Endothelial cell of umbilical vein (primary cell): ENCODE measurements at regions not wholly inside any gene's neighbourhood (a gene's known extent, or its start where the extent isn't known, plus 50 kb on each side); places are given as distances from the start of the nearest gene placed in this dataset.

ENCODE experiments used
- BruUV-seq: library from RNA; stranded (reverse); fragments of 400-500 nt; replicated peaks from 2 replicates; lab custom pipeline; 2021; lab: Mats Ljungman, UMichigan
- CTCF ChIA-PET: fragments of 300-600, 350-600 bp; sonication (Branson Sonifier 250); formaldehyde crosslinking; loops from one replicate; lab custom pipeline; 2021; ENCODE audit warnings: antibody characterized with exemption, inconsistent platforms; lab: Charles Lee
- POLR2A ChIA-PET: fragments of 300-600, 350-600 bp; sonication (Branson Sonifier 250); formaldehyde crosslinking; loops from one replicate; lab custom pipeline; 2021; ENCODE audit warnings: antibody characterized with exemption, inconsistent platforms; lab: Charles Lee
- DNase-seq: peaks from one replicate; pipeline ENCODE4 v3.0.0-alpha.2; 2011; ENCODE audit warnings: low read depth, low spot score
- FAIRE-seq: peaks from 2 replicates; lab custom pipeline; 2011; peaks lifted over from hg19 to GRCh38; lab: Jason Lieb, UNC
- H2AFZ ChIP-seq: 2 replicates; pipeline ENCODE4 v1.6.0; 2012; ENCODE audit warnings: low read depth, low read length, control low read depth, inconsistent platforms
- H3K27ac ChIP-seq: 2 replicates; pipeline ENCODE4 v1.5.1; 2011; ENCODE audit warnings: low read depth, mild to moderate bottlenecking, control low read depth, low read length, moderate library complexity; ENCODE audit not compliant: insufficient read depth
- H3K27me3 ChIP-seq, 2 experiments: 2 replicates each; pipeline versions ENCODE4 v1.6.0 to v1.6.1; 2011; ENCODE audit warnings: low read length in 2 of 2, mixed read lengths in 1 of 2; ENCODE audit not compliant: control insufficient read depth in 2 of 2, insufficient read depth in 2 of 2
- H3K36me3 ChIP-seq, 2 experiments: 2 replicates in 1 of 2; 3 replicates in 1 of 2; pipeline ENCODE4 v1.5.1; 2011; ENCODE audit warnings: low read length in 2 of 2, mild to moderate bottlenecking in 1 of 2, moderate library complexity in 1 of 2; ENCODE audit not compliant: control insufficient read depth in 2 of 2, insufficient read depth in 2 of 2; ENCODE audit errors: extremely low read depth in 1 of 2
- H3K4me1 ChIP-seq: 3 replicates; pipeline ENCODE4 v1.5.1; 2011; ENCODE audit warnings: mild to moderate bottlenecking, low read length; ENCODE audit not compliant: control insufficient read depth, insufficient read depth; ENCODE audit errors: extremely low read depth
- H3K4me2 ChIP-seq: 2 replicates; pipeline ENCODE4 v1.6.1; 2011; ENCODE audit warnings: low read length, control low read depth, mixed read lengths; ENCODE audit not compliant: insufficient read depth
- H3K4me3 ChIP-seq, 3 experiments: fragments of 200-600 bp in 1 of 3; sonication (generic), shearing (Covaris generic) in 1 of 3; replicated peaks in 1 of 3; 2 replicates each; pipeline ENCODE4 v1.5.1; 2011 to 2016; ENCODE audit warnings: control low read depth in 3 of 3, low read length in 3 of 3, mild to moderate bottlenecking in 2 of 3, inconsistent platforms in 1 of 3, low read depth in 1 of 3, moderate library complexity in 1 of 3; ENCODE audit not compliant: insufficient read depth in 1 of 3
- H3K79me2 ChIP-seq: 2 replicates; pipeline ENCODE4 v1.6.0; 2012; ENCODE audit warnings: low read length, inconsistent platforms; ENCODE audit not compliant: control insufficient read depth, insufficient read depth
- H3K9ac ChIP-seq: replicated peaks from 2 replicates; pipeline ENCODE3; 2011; ENCODE audit warnings: low read length, control low read depth; ENCODE audit not compliant: insufficient read depth; ENCODE audit errors: extremely low read depth
- H3K9me1 ChIP-seq: replicated peaks from 3 replicates; pipeline ENCODE4 v1.6.0; 2011; ENCODE audit warnings: mild to moderate bottlenecking, low read length; ENCODE audit not compliant: control insufficient read depth, insufficient read depth; ENCODE audit errors: extremely low read depth
- H3K9me3 ChIP-seq: replicated peaks from 2 replicates; pipeline ENCODE4 v1.5.1; 2012; ENCODE audit warnings: low read length, inconsistent platforms; ENCODE audit not compliant: control insufficient read depth, insufficient read depth
- H4K20me1 ChIP-seq: replicated peaks from 2 replicates; pipeline ENCODE3; 2011; ENCODE audit warnings: mild to moderate bottlenecking, low read length; ENCODE audit not compliant: control insufficient read depth, insufficient read depth; ENCODE audit errors: extremely low read depth
- CTCF ChIP-seq, 2 donors: IDR thresholded peaks; 1 replicate in 1 of 2; 2 replicates in 1 of 2; pipeline ENCODE4 v1.5.1; 2011; ENCODE audit warnings: low read length in 2 of 2, mild to moderate bottlenecking in 2 of 2, moderate library complexity in 2 of 2, control low read depth in 1 of 2, inconsistent platforms in 1 of 2, low read depth in 1 of 2; ENCODE audit not compliant: insufficient read depth in 1 of 2; ENCODE audit errors: extremely low read depth in 1 of 2
- EZH2 ChIP-seq: IDR thresholded peaks from 2 replicates; pipeline ENCODE4 v1.6.1; 2012; ENCODE audit warnings: borderline replicate concordance, low read depth, mild to moderate bottlenecking, moderate library complexity, low read length, inconsistent platforms; ENCODE audit not compliant: severe bottlenecking
- FOS ChIP-seq: IDR thresholded peaks from 2 replicates; pipeline ENCODE4 v1.6.1; 2011; ENCODE audit warnings: mild to moderate bottlenecking, low read length, moderate library complexity, borderline replicate concordance; ENCODE audit not compliant: insufficient read depth
- GATA2 ChIP-seq: IDR thresholded peaks from 2 replicates; pipeline ENCODE4 v1.7.0; 2011; ENCODE audit warnings: low read depth, mild to moderate bottlenecking, moderate library complexity, mixed read lengths, low read length; ENCODE audit not compliant: insufficient read length, insufficient read depth
- JUN ChIP-seq: IDR thresholded peaks from 2 replicates; pipeline ENCODE4 v1.6.1; 2011; ENCODE audit warnings: borderline replicate concordance, low read depth; ENCODE audit not compliant: insufficient read length, insufficient read depth
- MAX ChIP-seq: IDR thresholded peaks from 2 replicates; pipeline ENCODE4 v1.6.1; 2011; ENCODE audit not compliant: insufficient read depth, insufficient read length
- MYC ChIP-seq: IDR thresholded peaks from one replicate; pipeline ENCODE4 v1.6.1; 2011; ENCODE audit warnings: mild to moderate bottlenecking, low read depth, low read length
- POLR2A ChIP-seq: IDR thresholded peaks from 2 replicates; pipeline ENCODE4 v1.6.1; 2012; ENCODE audit warnings: low read depth, mild to moderate bottlenecking, control low read depth, low read length
- POLR2AphosphoS5 ChIP-seq: IDR thresholded peaks from 2 replicates; pipeline ENCODE4 v1.6.1; 2012; ENCODE audit warnings: low read depth, mild to moderate bottlenecking, control low read depth, low read length, moderate library complexity; ENCODE audit not compliant: insufficient read depth
- dilution Hi-C: fragments of 300-500 bp; cut with MboI; formaldehyde crosslinking; loops from one replicate; pipeline ENCODE4 v1.15.0; 2019; ENCODE audit warnings: low sequenced_read_pairs; ENCODE audit not compliant: extremely low pct_ligation_motif_present
- intact Hi-C: fragments of 100-400 bp; cut with micrococcal nuclease; formaldehyde crosslinking; loops from one replicate; pipeline ENCODE4 v1.10.0; 2022

GRCh38 chr4:177499537-177499936, 57.3 kb upstream of the AGA start:
- FAIRE-seq = no peak
- Histone ChIP-seq H3K79me2 (no peaks in the 10 kb centered on the region), H3K36me3 (no peaks in the 10 kb centered on the region), H3K4me1 (no peaks in the 10 kb centered on the region), H4K20me1 (no peaks in the 10 kb centered on the region), H3K9ac (no peak overlapping the region), H3K9me3 (no peaks in the 10 kb centered on the region), H3K27me3 (no peaks in the 10 kb centered on the region), H2AFZ (no peak overlapping the region), H3K27ac (no peak overlapping the region), H3K4me3 (no peak overlapping the region), H3K4me2 (no peak overlapping the region), H3K9me1 (no peaks in the 10 kb centered on the region)
- BruUV-seq = no TSS peak
- no peak for TF ChIP-seq MAX
- no peak for TF ChIP-seq POLR2AphosphoS5
- TF ChIP-seq MYC = no peak
- TF ChIP-seq GATA2 = no peak
- no peak for TF ChIP-seq EZH2
- TF ChIP-seq POLR2A = no peak
- TF ChIP-seq CTCF (IDR thresholded peaks at IDR 0.05; ENCODE audit: extremely low read depth in 1 of 2, insufficient read depth in 1 of 2, low read depth in 1 of 2, low read length in 2 of 2) = no peak
- no peak for TF ChIP-seq FOS
- TF ChIP-seq JUN = no peak
- dilution Hi-C loops (no loop called here), intact Hi-C loops (no loop called here)
- no peak for DNase-seq
- ChIA-PET POLR2A (no interaction called here), CTCF (no interaction called here)
